Breast epithelium (tissue), 3 donors: ENCODE measurements at regions not wholly inside any gene's neighbourhood (a gene's known extent, or its start where the extent isn't known, plus 50 kb on each side); places are given as distances from the start of the nearest gene placed in this dataset.

Source experiments
- POLR2A ChIP-seq: fragments of 450-650 bp; IDR thresholded peaks from one replicate; pipeline ENCODE4 v1.6.1; 2016; ENCODE audit warnings: antibody characterized with exemption, mild to moderate bottlenecking, moderate library complexity
- POLR2AphosphoS5 ChIP-seq, 3 donors: sonication (generic); formaldehyde crosslinking; IDR thresholded peaks; one replicate each; pipeline ENCODE4 v1.6.1; 2017; ENCODE audit warnings: antibody characterized with exemption in 3 of 3

GRCh38 chr14:26255213-26255612 is 342.6 kb downstream of the NOVA1 start:
- TF ChIP-seq POLR2A (no peak), POLR2AphosphoS5 (IDR thresholded peaks at IDR 0.05) (no peak)
